ENCODE measurements at regions not wholly inside any gene's neighbourhood (a gene's known extent, or its start where the extent isn't known, plus 50 kb on each side); places are given as distances from the start of the nearest gene placed in this dataset.
A peak's percentile ranks its signal among the peaks of the same experiment; 100 is the strongest.

- DNase-seq: no peak
Observed at GRCh38 chr1:172959571-172959970, 91.2 kb downstream of the TNFSF18 start.

- DNase-seq: peak; percentile 66
Observed at GRCh38 chr1:172960019-172960418, 90.7 kb downstream of the TNFSF18 start.

GRCh38 chr1:172960454-172961208 lies 90.1 kb downstream of the TNFSF18 start:
- no peak for DNase-seq

- no peak for DNase-seq
Observed at GRCh38 chr1:172964864-172965263, 85.9 kb downstream of the TNFSF18 start.

GRCh38 chr1:172966844-172967540 lies 83.7 kb downstream of the TNFSF18 start:
- no peak for DNase-seq

- peak; percentile 46 for DNase-seq
Observed at GRCh38 chr1:172967936-172968335, 82.8 kb downstream of the TNFSF18 start.

- DNase-seq: peak; percentile 89
Observed at GRCh38 chr1:172969611-172970010, 81.1 kb downstream of the TNFSF18 start.

GRCh38 chr1:172970186-172970585 lies 80.6 kb downstream of the TNFSF18 start:
- no peak for DNase-seq

GRCh38 chr1:172971241-172971640 lies 79.5 kb downstream of the TNFSF18 start:
- DNase-seq: no peak

- DNase-seq: no peak
Observed at GRCh38 chr1:172972258-172972657, 78.5 kb downstream of the TNFSF18 start.

GRCh38 chr1:172973424-172973823 lies 77.3 kb downstream of the TNFSF18 start:
- DNase-seq: no peak

GRCh38 chr1:172976222-172977041 lies 74.3 kb downstream of the TNFSF18 start:
- DNase-seq: peak; percentile 43

- no peak for DNase-seq
Observed at GRCh38 chr1:172977296-172978017, 73.3 kb downstream of the TNFSF18 start.

GRCh38 chr1:172978595-172978994 lies 72.1 kb downstream of the TNFSF18 start:
- DNase-seq: no peak

- DNase-seq: no peak
Observed at GRCh38 chr1:172979828-172980227, 70.9 kb downstream of the TNFSF18 start.

- no peak for DNase-seq
Observed at GRCh38 chr1:172980456-172980855, 70.3 kb downstream of the TNFSF18 start.

- DNase-seq: no peak
Observed at GRCh38 chr1:172980971-172981370, 69.8 kb downstream of the TNFSF18 start.

Measured in fibroblast of upper back skin (primary cell).